GM13976 (cell line): ENCODE measurements at regions not wholly inside any gene's neighbourhood (a gene's known extent, or its start where the extent isn't known, plus 50 kb on each side); places are given as distances from the start of the nearest gene placed in this dataset.
"Not testable (repeated sequence)": the region's sequence is repeated elsewhere in the genome, so short reads cannot be mapped to it uniquely, and the experiment has no call there.

Experiments used
- DNase-seq: peaks from one replicate; pipeline ENCODE4 v3.0.0; 2012; ENCODE audit warnings: low spot score
- in situ Hi-C: fragments of 300-500 bp; cut with MboI; formaldehyde crosslinking; loops from one replicate; pipeline ENCODE4 v1.12.0; 2022; ENCODE audit warnings: low sequenced_read_pairs, mixed read lengths, inconsistent platforms; ENCODE audit not compliant: unreplicated experiment
- TF ChIP-seq, protein P1 (sequence below): IDR thresholded peaks from 2 replicates; pipeline ENCODE4 v1.5.1; 2012; ENCODE audit warnings: borderline replicate concordance, mild to moderate bottlenecking; ENCODE audit not compliant: insufficient read depth; ENCODE audit errors: extremely low read depth, missing control alignments, control extremely low read depth

DNA sequence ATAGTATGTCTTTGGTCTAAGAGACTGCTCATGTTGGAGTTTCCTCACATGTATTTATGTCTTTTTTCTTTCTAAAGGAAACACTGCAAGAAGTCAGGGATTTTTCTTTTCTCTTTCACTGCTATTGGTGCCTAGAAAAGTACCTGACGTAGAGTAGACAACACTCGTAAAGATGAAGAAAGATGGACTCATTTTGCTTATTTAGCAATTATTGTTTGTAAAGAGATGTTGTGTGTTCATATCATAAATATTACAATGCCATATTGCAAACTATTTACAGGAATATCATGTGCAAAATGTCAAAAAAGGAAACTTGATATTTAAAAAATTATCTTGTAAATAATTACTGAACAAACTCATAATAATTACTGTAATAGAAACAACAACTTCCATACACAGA is 2711.5 kb upstream of the PCDH20 start:
- no peak for DNase-seq
- in situ Hi-C loops: no loop called here
- TF ChIP-seq, protein P1, sequence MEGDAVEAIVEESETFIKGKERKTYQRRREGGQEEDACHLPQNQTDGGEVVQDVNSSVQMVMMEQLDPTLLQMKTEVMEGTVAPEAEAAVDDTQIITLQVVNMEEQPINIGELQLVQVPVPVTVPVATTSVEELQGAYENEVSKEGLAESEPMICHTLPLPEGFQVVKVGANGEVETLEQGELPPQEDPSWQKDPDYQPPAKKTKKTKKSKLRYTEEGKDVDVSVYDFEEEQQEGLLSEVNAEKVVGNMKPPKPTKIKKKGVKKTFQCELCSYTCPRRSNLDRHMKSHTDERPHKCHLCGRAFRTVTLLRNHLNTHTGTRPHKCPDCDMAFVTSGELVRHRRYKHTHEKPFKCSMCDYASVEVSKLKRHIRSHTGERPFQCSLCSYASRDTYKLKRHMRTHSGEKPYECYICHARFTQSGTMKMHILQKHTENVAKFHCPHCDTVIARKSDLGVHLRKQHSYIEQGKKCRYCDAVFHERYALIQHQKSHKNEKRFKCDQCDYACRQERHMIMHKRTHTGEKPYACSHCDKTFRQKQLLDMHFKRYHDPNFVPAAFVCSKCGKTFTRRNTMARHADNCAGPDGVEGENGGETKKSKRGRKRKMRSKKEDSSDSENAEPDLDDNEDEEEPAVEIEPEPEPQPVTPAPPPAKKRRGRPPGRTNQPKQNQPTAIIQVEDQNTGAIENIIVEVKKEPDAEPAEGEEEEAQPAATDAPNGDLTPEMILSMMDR: no peak

DNA sequence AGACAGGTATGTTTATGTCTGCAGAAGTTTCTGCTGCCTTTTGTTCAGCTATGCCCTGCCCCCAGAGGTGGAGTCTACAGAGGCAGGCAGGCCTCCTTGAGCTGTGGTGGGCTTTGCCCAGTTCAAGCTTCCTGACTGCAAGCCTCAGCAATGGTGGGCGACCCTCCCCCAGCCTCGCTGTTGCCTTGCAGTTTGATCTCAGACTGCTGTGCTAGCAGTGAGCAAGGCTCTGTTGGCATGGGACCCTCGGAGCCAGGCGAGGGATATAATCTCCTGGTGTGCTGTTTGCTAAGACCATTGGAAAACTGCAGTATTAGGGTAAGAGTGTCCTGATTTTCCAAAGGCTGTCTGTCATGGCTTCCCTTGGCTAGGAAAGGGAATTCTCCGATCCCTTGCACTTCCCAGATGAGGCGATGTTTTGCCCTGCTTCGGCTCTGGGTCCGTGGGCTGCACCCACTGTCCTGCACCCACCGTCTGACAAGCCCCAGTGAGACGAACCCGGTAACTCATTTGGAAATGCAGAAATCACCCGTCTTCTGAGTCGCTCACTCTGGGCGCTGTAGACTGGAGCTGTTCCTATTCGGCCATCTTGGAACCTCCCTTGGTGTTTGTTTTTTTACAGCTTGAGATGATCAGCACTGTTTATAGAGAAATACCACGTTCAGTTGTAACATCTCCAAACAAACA is 2705.5 kb upstream of the PCDH20 start:
- in situ Hi-C loops, DNase-seq: not testable (repeated sequence)

DNA sequence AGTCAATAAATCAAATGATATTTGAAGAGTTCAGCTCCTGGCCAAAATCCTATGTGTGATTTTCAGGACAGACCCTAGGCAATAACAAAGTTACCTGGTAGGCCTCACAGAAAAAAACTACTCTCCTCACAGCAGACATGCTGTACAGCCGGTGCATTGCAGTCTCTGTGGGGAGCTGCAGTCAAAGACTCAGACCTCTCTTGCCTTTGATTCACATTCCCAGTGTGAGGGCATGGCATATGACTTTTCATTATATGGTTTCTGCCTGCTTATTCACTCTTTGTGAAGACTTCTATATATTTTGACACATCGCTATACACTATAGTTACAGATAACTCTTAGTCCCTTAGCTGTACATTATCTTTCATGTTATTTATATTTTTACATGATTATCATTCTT is 2684.3 kb upstream of the PCDH20 start:
- TF ChIP-seq, protein P1: no peak
- DNase-seq: no peak
- in situ Hi-C loops: no loop called here

DNA sequence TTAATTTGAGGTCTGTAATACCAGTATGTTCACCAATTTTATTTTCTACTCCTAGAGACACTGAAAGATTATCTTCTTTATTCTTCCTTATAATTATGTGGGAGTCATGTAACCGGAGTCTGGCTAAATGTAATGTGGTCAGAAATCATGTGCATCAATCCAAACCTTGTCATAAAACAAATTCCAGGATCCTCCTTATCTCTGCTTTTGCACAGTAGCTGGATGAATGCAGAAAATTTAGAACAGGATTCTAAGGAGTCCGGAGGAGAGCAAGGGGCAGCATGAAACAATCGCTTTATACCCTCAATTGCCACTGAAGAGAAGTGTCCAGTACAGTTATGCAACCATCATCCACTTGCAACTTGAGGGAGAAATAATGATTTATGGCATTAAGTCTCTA is 2674.7 kb upstream of the PCDH20 start:
- TF ChIP-seq, protein P1: no peak
- in situ Hi-C loops: no loop called here
- DNase-seq: no peak

DNA sequence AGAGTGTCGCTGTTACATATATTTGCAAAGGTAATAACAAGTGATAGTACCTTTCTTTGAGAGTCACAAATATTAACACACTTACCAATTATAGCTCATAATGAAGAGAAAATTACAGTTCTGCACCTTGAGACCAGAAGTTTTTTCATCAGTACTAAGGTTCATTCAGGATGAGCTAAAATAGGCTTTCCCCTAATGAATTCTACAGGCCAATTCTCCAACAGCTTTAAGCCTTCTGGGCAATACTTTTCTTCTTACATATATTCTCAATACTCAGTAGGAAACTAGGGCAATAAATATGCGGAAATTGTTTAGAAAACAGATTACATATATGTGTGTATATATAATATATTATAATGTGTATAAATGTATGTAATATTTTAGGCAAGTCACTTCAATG is 2672.8 kb upstream of the PCDH20 start:
- in situ Hi-C loops: no loop called here
- no peak for DNase-seq
- TF ChIP-seq, protein P1: no peak

DNA sequence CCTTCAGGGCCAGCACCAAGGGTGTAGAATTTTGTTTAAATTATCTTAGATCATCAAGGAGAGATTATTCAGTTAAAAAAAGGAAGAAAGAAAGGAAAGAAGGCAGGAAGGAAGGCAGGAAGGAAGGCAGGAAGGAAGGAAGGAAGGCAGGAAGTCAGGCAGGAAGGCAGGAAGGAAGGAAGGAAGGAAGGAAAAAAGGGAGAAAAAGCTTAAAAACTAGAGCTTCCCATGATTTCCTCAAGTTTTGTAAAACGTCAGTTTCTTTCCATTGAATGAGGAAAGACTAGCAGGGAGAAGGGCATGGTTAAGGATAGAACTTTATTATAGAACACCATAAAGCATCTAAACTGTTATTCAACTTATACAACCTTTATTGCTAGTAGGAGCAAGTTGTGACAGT is 2672.0 kb upstream of the PCDH20 start:
- in situ Hi-C loops: no loop called here
- TF ChIP-seq, protein P1: no peak
- DNase-seq: no peak

DNA sequence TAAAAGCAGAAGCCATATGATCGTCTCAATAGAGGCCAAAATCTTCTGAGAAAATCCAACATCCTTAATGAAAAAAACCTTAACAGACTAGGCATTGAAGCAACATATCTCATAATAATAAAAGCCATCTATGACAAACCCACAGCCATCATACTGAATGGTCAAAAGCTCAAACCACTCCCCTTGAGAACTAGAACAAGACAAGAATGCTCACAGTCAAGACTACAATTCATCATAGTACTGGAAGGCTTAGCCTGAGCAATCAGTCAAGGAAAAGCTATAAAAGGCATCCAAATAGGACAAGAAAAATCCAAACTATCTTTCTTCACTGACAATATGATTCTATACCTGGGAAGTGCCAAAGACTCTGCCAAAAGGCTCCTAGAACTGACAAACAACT is 2668.2 kb upstream of the PCDH20 start:
- DNase-seq: no peak
- TF ChIP-seq, protein P1: no peak
- in situ Hi-C loops: no loop called here
